Activated T-cell treated with anti-CD3 and anti-CD28 coated beads, Interleukin-2, amount 50 U/mL, for 4 hours (primary cell): ENCODE measurements at regions not wholly inside any gene's neighbourhood (a gene's known extent, or its start where the extent isn't known, plus 50 kb on each side); places are given as distances from the start of the nearest gene placed in this dataset.
"Not testable (repeated sequence)": the region's sequence is repeated elsewhere in the genome, so short reads cannot be mapped to it uniquely, and the experiment has no call there.

Experiments
- ATAC-seq, 2 donors: fragments of 200-7000 bp; cut with Tn5 transposase; one replicate each; pipeline ENCODE4 v1.10.0; 2021
- DNase-seq: peaks from one replicate; pipeline ENCODE4 v3.0.0-alpha.2; 2020
- H3K27me3 Mint-ChIP-seq: one replicate; pipeline ENCODE4 v1.8.0; 2021; ENCODE audit warnings: low read depth, mixed read lengths
- H3K36me3 Mint-ChIP-seq: one replicate; pipeline ENCODE4 v1.8.0; 2022; ENCODE audit warnings: mixed read lengths; ENCODE audit not compliant: insufficient read depth
- H3K4me1 Mint-ChIP-seq: one replicate; pipeline ENCODE4 v1.8.0; 2021; ENCODE audit warnings: low read depth, mixed read lengths
- H3K4me3 Mint-ChIP-seq: one replicate; pipeline ENCODE4 v1.8.0; 2021; ENCODE audit warnings: mild to moderate bottlenecking, moderate library complexity, mixed read lengths
- H3K9me3 Mint-ChIP-seq: one replicate; pipeline ENCODE4 v1.8.0; 2021; ENCODE audit warnings: mixed read lengths

GRCh38 chr13:88436974-88437373, 765.8 kb downstream of the SLITRK5 start:
- no peak for DNase-seq
- peaks cover 18% of the 10 kb centered on the region for H3K9me3 Mint-ChIP-seq
- H3K27me3 Mint-ChIP-seq: no peaks in the 10 kb centered on the region
- H3K4me3 Mint-ChIP-seq: no peak overlapping the region
- ATAC-seq: no peak
- H3K4me1 Mint-ChIP-seq: no peaks in the 10 kb centered on the region
- H3K36me3 Mint-ChIP-seq: no peaks in the 10 kb centered on the region

GRCh38 chr13:88450515-88450914, 779.3 kb downstream of the SLITRK5 start:
- no peak for DNase-seq
- no peaks in the 10 kb centered on the region for H3K4me1 Mint-ChIP-seq
- ATAC-seq: no peak
- H3K27me3 Mint-ChIP-seq: no peaks in the 10 kb centered on the region
- H3K9me3 Mint-ChIP-seq: peaks cover 18% of the 10 kb centered on the region
- H3K36me3 Mint-ChIP-seq: no peaks in the 10 kb centered on the region
- no peak overlapping the region for H3K4me3 Mint-ChIP-seq

GRCh38 chr13:88456151-88456550, 785.0 kb downstream of the SLITRK5 start:
- H3K36me3 Mint-ChIP-seq: no peaks in the 10 kb centered on the region
- no peak overlapping the region for H3K4me3 Mint-ChIP-seq
- no peaks in the 10 kb centered on the region for H3K4me1 Mint-ChIP-seq
- H3K9me3 Mint-ChIP-seq: peaks cover 5% of the 10 kb centered on the region
- no peaks in the 10 kb centered on the region for H3K27me3 Mint-ChIP-seq
- DNase-seq: no peak
- ATAC-seq: no peak

- Mint-ChIP-seq H3K9me3 (peaks cover 3% of the 10 kb centered on the region), H3K27me3 (no peaks in the 10 kb centered on the region), H3K4me1 (no peaks in the 10 kb centered on the region), H3K36me3 (no peaks in the 10 kb centered on the region), H3K4me3 (no peak overlapping the region)
- ATAC-seq (no peak), DNase-seq (no peak)
These were observed 788.2 kb downstream of the SLITRK5 start for GRCh38 chr13:88459331-88459730.

GRCh38 chr13:88461272-88462009, 790.3 kb downstream of the SLITRK5 start:
- H3K9me3 Mint-ChIP-seq: peaks cover 3% of the 10 kb centered on the region
- H3K4me3 Mint-ChIP-seq: no peak overlapping the region
- H3K27me3 Mint-ChIP-seq: no peaks in the 10 kb centered on the region
- no peaks in the 10 kb centered on the region for H3K4me1 Mint-ChIP-seq
- H3K36me3 Mint-ChIP-seq: no peaks in the 10 kb centered on the region
- no peak for DNase-seq
- no peak for ATAC-seq

GRCh38 chr13:88464851-88465250, 793.7 kb downstream of the SLITRK5 start:
- Mint-ChIP-seq H3K4me3 (no peak overlapping the region), H3K27me3 (no peaks in the 10 kb centered on the region), H3K9me3 (peaks cover 3% of the 10 kb centered on the region), H3K36me3 (no peaks in the 10 kb centered on the region), H3K4me1 (no peaks in the 10 kb centered on the region)
- ATAC-seq (no peak), DNase-seq (no peak)

GRCh38 chr13:88472316-88472715, 801.1 kb downstream of the SLITRK5 start:
- DNase-seq (no peak), ATAC-seq (no peak)
- H3K4me3 Mint-ChIP-seq: no peak overlapping the region
- no peaks in the 10 kb centered on the region for H3K36me3 Mint-ChIP-seq
- no peaks in the 10 kb centered on the region for H3K4me1 Mint-ChIP-seq
- H3K27me3 Mint-ChIP-seq: no peaks in the 10 kb centered on the region
- H3K9me3 Mint-ChIP-seq: peaks cover 7% of the 10 kb centered on the region

- Mint-ChIP-seq H3K4me1 (no peaks in the 10 kb centered on the region), H3K36me3 (no peaks in the 10 kb centered on the region), H3K4me3 (no peak overlapping the region), H3K27me3 (no peaks in the 10 kb centered on the region), H3K9me3 (peaks cover 27% of the 10 kb centered on the region)
- ATAC-seq: no peak
- no peak for DNase-seq
These were observed 812.0 kb downstream of the SLITRK5 start for GRCh38 chr13:88483202-88483601.

GRCh38 chr13:88507909-88508308, 836.7 kb downstream of the SLITRK5 start:
- no peaks in the 10 kb centered on the region for H3K4me1 Mint-ChIP-seq
- H3K9me3 Mint-ChIP-seq: peaks cover 48% of the 10 kb centered on the region
- H3K4me3 Mint-ChIP-seq: no peak overlapping the region
- no peaks in the 10 kb centered on the region for H3K27me3 Mint-ChIP-seq
- ATAC-seq (no peak), DNase-seq (no peak)
- no peaks in the 10 kb centered on the region for H3K36me3 Mint-ChIP-seq

GRCh38 chr13:88512993-88513392, 841.8 kb downstream of the SLITRK5 start:
- not testable (repeated sequence) for H3K4me3 Mint-ChIP-seq, H3K27me3 Mint-ChIP-seq, DNase-seq, H3K4me1 Mint-ChIP-seq, ATAC-seq, H3K36me3 Mint-ChIP-seq
- peaks cover 29% of the 10 kb centered on the region for H3K9me3 Mint-ChIP-seq

GRCh38 chr13:88526186-88526852, 855.1 kb downstream of the SLITRK5 start:
- ATAC-seq: no peak
- Mint-ChIP-seq H3K4me1 (no peaks in the 10 kb centered on the region), H3K4me3 (no peak overlapping the region), H3K9me3 (peaks cover 13% of the 10 kb centered on the region), H3K27me3 (no peaks in the 10 kb centered on the region), H3K36me3 (no peaks in the 10 kb centered on the region)
- DNase-seq: no peak

GRCh38 chr13:88526853-88527215, 855.7 kb downstream of the SLITRK5 start:
- Mint-ChIP-seq H3K36me3 (no peaks in the 10 kb centered on the region), H3K9me3 (peaks cover 13% of the 10 kb centered on the region)

GRCh38 chr13:88541994-88542393, 870.8 kb downstream of the SLITRK5 start:
- no peak for DNase-seq
- Mint-ChIP-seq H3K36me3 (no peaks in the 10 kb centered on the region), H3K4me3 (no peak overlapping the region), H3K4me1 (no peaks in the 10 kb centered on the region), H3K27me3 (no peaks in the 10 kb centered on the region), H3K9me3 (peaks cover 12% of the 10 kb centered on the region)
- ATAC-seq: no peak

More at GRCh38 chr13:88526853-88527215, 855.7 kb downstream of the SLITRK5 start:
- Mint-ChIP-seq H3K27me3 (no peaks in the 10 kb centered on the region), H3K4me3 (no peak overlapping the region), H3K4me1 (no peaks in the 10 kb centered on the region)
- ATAC-seq (no peak), DNase-seq (no peak)

- peaks cover 9% of the 10 kb centered on the region for H3K9me3 Mint-ChIP-seq
- H3K4me3 Mint-ChIP-seq: no peak overlapping the region
- no peaks in the 10 kb centered on the region for H3K4me1 Mint-ChIP-seq
- ATAC-seq (no peak), DNase-seq (no peak)
- no peaks in the 10 kb centered on the region for H3K36me3 Mint-ChIP-seq
- H3K27me3 Mint-ChIP-seq: no peaks in the 10 kb centered on the region
These were observed 873.7 kb downstream of the SLITRK5 start for GRCh38 chr13:88544836-88545235.

- no peaks in the 10 kb centered on the region for H3K9me3 Mint-ChIP-seq
- H3K4me3 Mint-ChIP-seq: no peak overlapping the region
- H3K27me3 Mint-ChIP-seq: no peaks in the 10 kb centered on the region
- no peaks in the 10 kb centered on the region for H3K36me3 Mint-ChIP-seq
- DNase-seq (no peak), ATAC-seq (no peak)
- no peaks in the 10 kb centered on the region for H3K4me1 Mint-ChIP-seq
These were observed 881.8 kb downstream of the SLITRK5 start for GRCh38 chr13:88552966-88553365.
